Eye (tissue), 1 donor: ENCODE measurements at regions not wholly inside any gene's neighbourhood (a gene's known extent, or its start where the extent isn't known, plus 50 kb on each side); places are given as distances from the start of the nearest gene placed in this dataset.

Experiments
- DNase-seq: peaks from one replicate; pipeline ENCODE4 v3.0.0-alpha.2; 2015

GRCh38 chr3:76352051-76352450, 566.7 kb upstream of the ZNF717 start:
- no peak for DNase-seq

- DNase-seq = no peak
Observed at GRCh38 chr3:76352511-76353284, 567.3 kb upstream of the ZNF717 start.

GRCh38 chr3:76353683-76354082, 568.3 kb upstream of the ZNF717 start:
- DNase-seq = no peak

- DNase-seq = no peak
Observed at GRCh38 chr3:76361010-76361409, 575.7 kb upstream of the ZNF717 start.

- DNase-seq = no peak
Observed at GRCh38 chr3:76362643-76363042, 577.3 kb upstream of the ZNF717 start.

GRCh38 chr3:76365275-76365674, 579.9 kb upstream of the ZNF717 start:
- no peak for DNase-seq

- no peak for DNase-seq
Observed at GRCh38 chr3:76367281-76367680, 581.9 kb upstream of the ZNF717 start.

- no peak for DNase-seq
Observed at GRCh38 chr3:76369170-76369569, 583.8 kb upstream of the ZNF717 start.

GRCh38 chr3:76370749-76371520, 585.6 kb upstream of the ZNF717 start:
- DNase-seq = no peak

- no peak for DNase-seq
Observed at GRCh38 chr3:76372497-76372896, 587.1 kb upstream of the ZNF717 start.

- no peak for DNase-seq
Observed at GRCh38 chr3:76377074-76377473, 591.7 kb upstream of the ZNF717 start.

- DNase-seq = no peak
Observed at GRCh38 chr3:76378789-76379188, 593.4 kb upstream of the ZNF717 start.

- peak; percentile 54 for DNase-seq
Observed at GRCh38 chr3:76383781-76384180, 598.4 kb upstream of the ZNF717 start.

- DNase-seq = no peak
Observed at GRCh38 chr3:76387000-76387399, 601.7 kb upstream of the ZNF717 start.

- no peak for DNase-seq
Observed at GRCh38 chr3:76400141-76400540, 614.8 kb upstream of the ZNF717 start.

GRCh38 chr3:76402926-76403325, 617.6 kb upstream of the ZNF717 start:
- no peak for DNase-seq

GRCh38 chr3:76403556-76403955, 618.2 kb upstream of the ZNF717 start:
- no peak for DNase-seq

- DNase-seq = no peak
Observed at GRCh38 chr3:76405196-76405595, 619.8 kb upstream of the ZNF717 start.

GRCh38 chr3:76410762-76411281, 625.5 kb upstream of the ZNF717 start:
- no peak for DNase-seq

GRCh38 chr3:76415384-76415783, 624.5 kb upstream of the ROBO2 start:
- no peak for DNase-seq

- no peak for DNase-seq
Observed at GRCh38 chr3:76429581-76430177, 610.2 kb upstream of the ROBO2 start.

- DNase-seq = no peak
Observed at GRCh38 chr3:76432396-76432795, 607.5 kb upstream of the ROBO2 start.

GRCh38 chr3:76436894-76437293, 603.0 kb upstream of the ROBO2 start:
- no peak for DNase-seq

GRCh38 chr3:76438971-76439370, 600.9 kb upstream of the ROBO2 start:
- DNase-seq = no peak
